Gastroesophageal sphincter (tissue), 3 donors: ENCODE measurements at regions not wholly inside any gene's neighbourhood (a gene's known extent, or its start where the extent isn't known, plus 50 kb on each side); places are given as distances from the start of the nearest gene placed in this dataset.

Experiments used
- CTCF ChIP-seq, 4 experiments: fragments of 200-600 bp in 2 of 4; fragments of 450-650 bp in 2 of 4; sonication (generic) in 1 of 4; IDR thresholded peaks; one replicate each; pipeline ENCODE4 v1.5.1; 2017 to 2019; ENCODE audit warnings: antibody characterized with exemption in 4 of 4, mild to moderate bottlenecking in 2 of 4, moderate library complexity in 2 of 4
- POLR2A ChIP-seq, 2 donors: fragments of 450-650 bp; IDR thresholded peaks; one replicate each; pipeline ENCODE4 v1.6.1; 2017; ENCODE audit warnings: antibody characterized with exemption in 2 of 2, mild to moderate bottlenecking in 2 of 2, moderate library complexity in 1 of 2
- POLR2AphosphoS5 ChIP-seq: sonication (generic); formaldehyde crosslinking; IDR thresholded peaks from one replicate; pipeline ENCODE4 v1.6.1; 2017; ENCODE audit warnings: antibody characterized with exemption

- TF ChIP-seq CTCF (IDR thresholded peaks at IDR 0.05) (no peak), POLR2AphosphoS5 (no peak), POLR2A (IDR thresholded peaks at IDR 0.05) (no peak)
Observed at GRCh38 chr21:38970765-38971164, 165.0 kb downstream of the ETS2 start.
